ENCODE measurements at regions not wholly inside any gene's neighbourhood (a gene's known extent, or its start where the extent isn't known, plus 50 kb on each side); places are given as distances from the start of the nearest gene placed in this dataset.

DNA sequence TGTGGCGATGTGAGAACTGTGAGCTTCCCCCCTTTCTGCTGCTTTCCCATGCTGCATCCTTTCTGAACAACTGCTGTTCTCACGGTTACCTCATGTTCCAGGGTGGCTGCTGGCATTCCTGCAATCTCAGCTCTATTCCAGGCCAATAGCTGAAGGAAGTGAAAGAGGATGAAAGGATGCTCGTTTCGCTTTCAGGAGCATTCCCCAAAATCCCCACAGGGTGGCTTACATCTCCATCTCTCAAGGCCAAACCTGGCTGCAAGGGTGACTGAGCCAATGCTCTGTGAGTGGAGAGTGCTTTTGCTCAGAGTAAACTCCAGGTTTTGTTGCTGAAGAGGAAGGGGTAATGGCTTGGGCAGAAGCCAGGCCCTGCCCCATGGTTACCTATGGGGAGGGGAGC, 848.2 kb downstream of the BRD1 start:
- no peak for DNase-seq

DNA sequence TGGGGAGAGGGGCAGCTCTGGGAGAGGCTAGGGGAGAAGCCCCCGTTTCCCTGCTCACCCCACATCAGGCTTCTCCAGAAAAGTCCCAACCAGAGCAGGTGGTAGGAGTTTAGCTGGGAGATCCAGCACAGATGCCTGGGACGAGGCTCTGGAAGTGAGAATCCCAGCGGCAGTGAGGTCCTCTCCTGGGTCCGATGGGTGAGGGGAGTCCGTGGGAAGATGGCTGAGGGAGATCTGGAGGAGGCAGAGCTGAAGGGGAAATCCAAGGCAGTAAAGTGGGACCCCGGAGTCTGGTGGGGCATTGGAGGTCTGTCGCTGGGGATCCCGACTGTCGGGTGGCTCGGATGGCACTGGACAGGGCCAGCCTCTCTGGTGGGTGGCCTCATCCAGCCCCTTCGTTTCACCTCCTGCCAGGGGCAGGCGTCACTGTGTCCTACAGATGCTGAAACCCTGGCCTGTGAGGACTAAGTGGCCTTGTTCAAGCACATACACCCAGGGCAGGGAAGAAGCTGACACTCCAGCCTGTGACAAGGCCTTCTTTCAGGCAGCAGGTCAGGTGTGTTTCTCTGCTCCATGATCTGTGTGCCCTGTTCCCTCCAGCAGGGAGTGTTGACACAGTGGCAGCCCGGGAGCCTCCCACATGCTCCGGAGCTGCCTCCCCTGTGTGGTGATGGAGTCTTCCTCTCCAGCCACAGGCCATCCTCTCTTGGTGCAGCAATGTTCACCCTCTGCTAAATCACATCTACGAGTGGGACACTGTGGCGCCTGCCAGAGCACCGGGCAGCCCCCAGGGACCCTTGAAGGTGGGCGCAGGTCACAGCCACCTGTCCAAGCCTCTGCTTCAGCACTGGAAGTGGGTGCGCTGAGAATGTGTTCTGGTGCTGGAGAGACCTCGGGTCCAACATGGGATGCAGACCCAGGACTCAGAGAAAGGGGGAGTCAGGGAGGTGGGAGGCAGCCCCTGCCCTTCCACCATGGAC, 850.8 kb downstream of the BRD1 start:
- DNase-seq: no peak

DNA sequence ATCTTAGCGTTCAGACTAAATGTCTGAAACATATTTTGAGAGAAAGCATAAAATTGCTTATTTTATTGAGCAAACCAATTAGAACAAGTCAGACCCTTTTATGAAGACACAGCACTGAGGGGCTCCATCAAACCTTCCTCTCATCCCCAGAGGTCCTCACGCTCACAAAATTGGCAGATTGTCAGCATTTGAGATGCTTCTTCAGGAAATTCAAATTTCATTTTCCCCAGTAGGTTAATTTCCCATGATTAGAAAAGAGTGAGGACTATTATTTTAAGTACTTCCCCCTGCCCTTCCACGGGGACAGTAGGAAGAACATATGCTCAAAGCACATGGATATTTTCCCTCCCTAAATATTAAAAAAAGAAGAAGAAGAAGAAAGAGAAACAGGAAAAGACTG, 851.8 kb downstream of the BRD1 start:
- DNase-seq: no peak

DNA sequence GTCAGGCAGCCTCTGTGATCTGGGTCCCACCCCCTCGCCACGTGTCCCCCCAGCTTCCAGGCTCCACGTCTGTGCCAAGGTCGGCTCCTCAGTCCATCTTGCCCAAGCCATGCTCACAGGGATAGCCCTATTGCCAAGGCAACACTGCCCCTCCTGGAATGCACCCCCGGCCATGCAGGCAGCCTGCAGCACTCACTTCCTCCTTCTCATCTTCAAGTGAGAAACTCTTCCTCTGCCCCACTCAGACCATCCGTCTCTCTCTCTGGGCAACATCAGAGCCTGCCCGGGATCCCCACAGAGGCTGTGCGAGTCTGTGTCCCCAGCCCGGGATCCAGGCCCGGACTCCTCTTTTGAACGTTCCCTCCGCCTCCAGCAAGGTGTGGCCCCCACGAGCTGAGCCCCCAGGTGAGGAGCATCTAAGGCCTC, 852.3 kb downstream of the BRD1 start:
- no peak for DNase-seq

DNA sequence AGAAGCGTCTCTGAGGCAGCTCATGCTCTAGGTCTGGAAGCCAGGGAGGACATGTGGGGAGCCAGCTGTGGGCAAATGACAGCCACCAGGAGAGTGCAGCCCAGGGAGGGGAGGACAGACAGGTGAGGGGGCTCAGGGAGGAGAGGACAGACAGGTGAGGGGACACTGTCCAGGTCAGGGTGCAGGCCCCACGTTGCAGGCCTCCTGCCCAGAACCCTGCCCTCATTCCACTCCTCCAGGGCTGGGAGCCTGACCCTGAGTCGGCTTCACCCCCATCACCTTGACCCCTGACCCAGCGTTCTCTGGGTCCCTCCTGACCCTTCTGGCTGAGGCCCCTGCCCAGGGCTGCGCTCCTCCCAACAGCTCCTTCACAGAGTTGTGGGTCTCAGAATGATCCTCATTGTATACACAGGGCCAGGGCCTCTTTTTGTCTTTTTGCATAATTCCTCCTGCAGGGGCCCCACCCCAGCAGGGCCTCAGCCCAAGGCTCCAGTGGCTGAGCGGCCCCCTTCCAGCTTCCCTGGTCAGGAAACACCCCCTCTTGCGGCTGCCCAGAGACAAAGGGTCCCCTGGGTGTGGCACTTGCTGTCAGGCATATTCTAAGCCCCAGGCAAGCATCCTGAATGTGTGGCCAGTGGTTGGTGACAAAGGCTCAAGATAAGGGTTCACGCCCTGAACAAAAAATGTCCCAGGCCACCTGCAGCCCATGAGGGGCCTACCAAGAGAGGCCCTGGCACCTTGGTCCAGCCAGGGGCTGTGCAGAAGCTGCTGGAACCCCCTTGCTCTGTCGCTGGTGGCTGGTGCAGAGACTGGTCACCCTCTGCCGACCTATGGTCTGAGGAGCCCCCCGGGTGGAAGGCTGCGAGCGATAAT, 853.0 kb downstream of the BRD1 start:
- DNase-seq: no peak

DNA sequence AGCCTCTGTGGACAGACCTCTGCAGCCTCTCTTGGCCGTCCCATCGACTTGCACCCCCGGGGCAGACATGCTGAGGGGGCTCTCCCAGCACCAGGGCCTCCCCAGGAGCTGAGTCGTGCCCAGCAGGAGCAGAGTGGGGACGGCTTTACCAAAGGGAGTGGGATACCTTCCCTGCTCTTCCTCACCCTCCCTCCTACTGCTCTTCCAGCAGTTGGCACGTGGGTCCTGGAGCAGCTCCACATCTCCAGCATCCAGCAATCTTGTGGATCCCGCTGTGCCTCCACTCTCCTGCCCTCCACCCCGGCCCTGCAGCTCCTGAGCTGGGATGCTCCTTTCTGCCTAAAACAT, 854.0 kb downstream of the BRD1 start:
- DNase-seq: no peak

DNA sequence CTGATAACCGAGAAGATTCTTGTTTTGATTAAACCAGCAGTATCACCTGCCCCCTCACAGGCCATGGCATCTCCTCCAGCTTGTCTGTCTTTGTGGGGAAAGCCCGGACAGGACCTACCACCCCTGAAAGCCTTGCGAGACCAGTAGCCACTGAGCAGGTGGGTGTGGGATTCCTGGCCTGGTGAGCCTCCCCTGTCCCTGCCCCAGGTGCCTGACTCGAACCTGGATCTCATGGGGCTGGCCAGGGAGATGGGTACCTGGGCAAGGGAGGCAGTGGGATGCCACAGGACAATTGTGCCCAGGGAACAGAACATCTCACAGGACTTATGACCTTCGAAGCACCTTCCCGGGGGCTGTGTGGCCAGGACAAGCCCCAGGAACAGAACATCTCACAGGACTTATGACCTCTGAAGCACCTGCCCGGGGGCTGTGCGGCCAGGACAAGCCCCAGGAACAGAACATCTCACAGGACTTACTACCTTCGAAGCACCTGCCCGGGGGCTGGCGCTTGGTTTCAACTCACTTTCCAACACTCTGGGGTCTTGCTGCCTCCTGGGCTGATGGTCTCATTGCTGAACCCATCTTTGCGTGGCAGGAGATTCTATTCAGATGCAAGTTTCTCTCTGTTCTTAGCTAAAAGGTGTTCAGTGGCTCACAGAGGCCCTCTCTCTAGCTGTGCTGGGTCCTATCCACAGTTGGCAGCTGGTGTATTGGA, 854.5 kb downstream of the BRD1 start:
- DNase-seq: no peak

DNA sequence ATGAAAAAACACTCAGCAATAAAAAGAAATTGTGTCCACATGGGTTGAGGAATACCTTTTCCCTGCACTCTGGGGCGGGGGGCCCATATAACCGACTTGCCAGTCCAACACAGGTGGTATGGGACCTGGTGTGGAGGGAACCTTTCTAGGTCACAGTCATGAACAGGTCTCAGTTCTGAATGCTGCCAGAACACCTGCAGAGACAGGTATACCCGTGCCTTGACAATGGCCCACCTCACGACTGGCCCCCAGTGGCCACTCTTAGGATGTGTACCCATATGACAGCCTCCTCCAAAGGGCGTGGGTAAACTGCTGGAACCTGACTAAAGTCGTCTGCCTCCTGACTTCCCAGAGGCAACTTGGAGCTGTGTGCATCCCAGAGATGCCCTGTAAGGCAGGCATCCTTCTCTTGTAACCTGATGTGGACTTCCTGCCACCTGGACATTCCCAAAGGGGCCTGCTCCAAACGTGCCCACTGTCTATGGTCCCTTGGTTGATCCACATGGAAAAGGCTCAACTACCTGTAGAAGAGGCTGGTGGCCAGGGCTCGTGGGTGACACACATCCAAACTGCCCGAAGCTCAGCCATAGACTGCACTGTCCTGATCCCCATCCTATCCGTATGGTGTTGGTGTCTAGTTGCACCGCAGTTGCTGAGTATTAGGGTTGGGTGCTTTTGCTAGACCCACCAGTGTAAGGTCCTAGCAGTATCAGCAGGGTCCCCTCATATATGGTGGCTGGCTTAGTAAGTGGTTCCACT, 859.3 kb downstream of the BRD1 start:
- DNase-seq: no peak

DNA sequence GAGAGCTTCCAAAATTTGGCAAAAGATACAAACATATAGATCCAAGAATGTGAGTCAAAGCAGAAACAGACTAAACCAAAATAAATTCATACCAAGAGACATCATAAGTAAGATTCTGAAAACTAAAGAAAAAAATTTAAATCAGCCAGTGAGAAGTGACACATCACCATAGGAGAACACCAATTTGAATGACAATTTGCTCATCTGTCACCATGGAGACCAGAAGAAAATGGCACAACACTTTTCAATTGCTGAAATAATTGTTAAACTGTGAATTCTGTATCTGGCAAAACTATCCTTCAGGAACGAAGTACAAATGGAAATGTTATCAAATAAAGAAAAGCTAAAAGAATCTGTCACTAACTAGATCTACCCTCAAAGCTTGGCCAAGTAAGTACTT, 864.3 kb downstream of the BRD1 start:
- DNase-seq: no peak

DNA sequence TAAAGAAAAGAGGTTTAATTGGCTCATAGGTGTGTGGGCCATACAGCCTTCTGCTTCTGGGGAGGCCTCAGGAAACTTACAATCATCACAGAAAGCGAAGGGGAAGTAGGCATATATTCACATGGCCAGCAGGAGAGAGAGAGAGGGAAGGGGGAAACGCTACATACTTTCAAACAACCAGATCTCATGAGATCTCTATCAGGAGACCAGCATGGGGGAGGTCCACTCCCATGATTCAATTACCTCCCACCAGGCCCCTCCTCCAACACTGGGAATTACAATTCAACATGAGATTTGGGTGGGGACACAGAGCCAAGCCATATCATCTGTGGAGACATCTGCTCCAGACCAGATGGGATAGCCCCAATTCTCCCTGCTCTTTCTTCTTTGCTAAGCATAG, 866.0 kb downstream of the BRD1 start:
- no peak for DNase-seq

DNA sequence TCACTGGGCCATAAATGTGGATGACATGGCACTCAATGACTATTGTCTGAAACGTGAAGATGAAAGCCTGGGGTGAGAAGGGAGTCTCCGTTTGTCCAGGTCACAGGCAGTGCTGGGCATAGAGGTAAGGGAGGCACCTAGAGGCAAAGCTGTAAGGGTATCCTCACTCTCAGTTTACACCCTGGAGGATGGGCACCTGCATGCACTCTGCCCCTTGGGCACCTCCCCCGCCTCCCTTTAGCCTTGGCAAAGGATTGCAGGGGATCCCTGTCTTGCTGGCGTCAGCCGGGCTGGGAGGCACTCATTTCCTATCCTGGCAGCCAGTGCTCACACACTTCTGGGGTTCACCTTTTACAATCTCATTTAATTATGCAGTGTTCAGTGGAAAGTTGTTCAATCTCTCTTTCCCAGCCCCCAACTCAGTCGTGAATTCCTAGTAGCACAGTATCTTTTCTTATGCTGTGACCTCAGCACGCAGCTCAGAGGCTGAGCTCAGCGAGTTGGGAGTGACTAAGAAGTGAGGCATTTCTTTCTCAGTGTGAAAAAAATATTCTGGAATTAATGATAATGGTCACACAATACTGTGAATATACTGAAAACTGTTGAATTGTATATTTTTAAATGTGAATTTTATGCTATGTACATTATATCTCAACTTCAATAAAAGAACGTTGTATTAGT, 866.6 kb downstream of the BRD1 start:
- DNase-seq: no peak

DNA sequence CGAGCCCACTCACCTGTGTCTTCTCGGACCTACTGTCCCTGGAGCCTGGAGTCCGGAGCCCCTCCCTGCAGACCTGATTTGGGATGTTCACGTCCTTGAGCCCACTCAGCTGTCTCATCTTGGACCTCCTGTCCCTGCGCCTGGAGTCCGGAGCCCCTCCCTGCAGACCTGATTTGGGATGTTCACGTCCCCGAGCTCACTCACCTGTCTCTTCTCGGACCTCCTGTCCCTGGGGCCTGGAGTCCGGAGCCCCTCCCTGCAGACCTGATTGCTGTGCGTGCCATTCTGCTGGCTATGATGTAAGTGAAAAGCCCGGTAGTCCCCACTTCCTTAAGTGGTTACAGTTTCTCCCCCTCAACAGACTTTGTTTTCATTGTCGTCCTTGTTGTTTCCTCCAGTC, 867.1 kb downstream of the BRD1 start:
- DNase-seq: no peak

DNA sequence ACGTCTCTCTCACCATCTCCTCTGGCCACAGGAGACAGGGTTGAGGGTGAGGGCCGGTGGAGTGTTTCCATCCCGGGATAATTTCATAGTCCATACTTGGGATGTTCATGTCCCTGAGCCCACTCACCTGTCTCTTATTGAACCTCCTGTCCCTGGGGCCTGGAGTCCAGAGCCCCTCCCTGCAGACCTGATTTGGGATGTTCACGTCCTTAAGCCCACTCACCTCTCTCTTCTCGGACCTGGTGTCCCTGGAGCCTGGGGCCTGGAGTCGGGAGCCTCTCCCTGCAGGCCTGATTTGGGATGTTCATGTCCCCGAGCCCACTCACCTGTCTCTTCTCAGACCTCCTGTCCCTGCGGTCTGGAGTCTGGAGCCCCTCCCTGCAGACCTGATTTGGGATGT, 868.2 kb downstream of the BRD1 start:
- no peak for DNase-seq

DNA sequence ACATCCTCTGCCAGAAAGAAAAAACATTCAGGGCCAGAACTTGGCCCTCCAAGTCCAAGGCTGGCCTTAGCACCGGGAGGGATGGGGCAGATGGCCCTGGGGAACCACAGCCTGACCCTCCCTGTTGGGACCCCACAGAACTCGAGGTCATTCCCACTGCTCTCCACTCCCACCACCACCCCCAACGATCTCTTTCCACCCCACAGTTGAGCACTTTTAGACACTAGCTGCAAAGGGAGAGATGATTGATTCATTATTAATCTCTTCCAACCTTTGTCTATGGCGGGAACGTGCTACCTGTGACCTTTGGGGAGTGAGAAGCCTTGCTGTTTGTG, 869.7 kb downstream of the BRD1 start:
- DNase-seq: no peak

DNA sequence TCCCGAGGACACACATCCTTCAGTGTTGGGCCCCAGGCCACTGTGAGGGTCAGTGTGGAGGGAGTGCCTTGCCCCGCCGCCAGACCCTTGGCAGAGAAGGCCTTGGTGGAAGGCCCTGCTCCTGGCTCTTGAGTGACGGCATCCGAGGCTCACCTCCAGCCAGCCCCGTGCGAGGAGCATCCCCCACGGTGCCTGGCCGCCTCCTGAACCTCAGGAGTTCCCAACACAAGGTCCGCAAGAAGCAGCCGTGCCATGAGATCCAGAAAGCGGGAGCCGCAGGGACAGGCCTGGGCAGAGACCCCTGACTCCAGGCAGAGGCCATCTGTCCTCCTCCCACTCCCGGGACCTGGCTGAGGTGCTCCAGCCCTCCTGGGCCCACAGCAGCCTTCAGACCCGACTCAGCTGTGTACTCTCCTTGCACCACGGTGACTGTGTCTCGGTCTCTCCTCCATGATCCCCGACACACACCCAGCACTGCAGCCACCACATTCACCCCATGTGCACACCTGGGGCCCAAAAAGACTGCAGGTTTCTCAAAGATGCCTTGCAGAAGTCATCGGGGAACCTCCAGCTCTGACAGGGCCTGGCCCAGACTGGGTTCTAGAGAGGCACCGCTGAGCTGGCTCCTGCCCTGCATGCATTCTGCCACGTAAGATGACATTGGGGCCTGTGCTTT, 870.2 kb downstream of the BRD1 start:
- DNase-seq: peak; percentile 3

DNA sequence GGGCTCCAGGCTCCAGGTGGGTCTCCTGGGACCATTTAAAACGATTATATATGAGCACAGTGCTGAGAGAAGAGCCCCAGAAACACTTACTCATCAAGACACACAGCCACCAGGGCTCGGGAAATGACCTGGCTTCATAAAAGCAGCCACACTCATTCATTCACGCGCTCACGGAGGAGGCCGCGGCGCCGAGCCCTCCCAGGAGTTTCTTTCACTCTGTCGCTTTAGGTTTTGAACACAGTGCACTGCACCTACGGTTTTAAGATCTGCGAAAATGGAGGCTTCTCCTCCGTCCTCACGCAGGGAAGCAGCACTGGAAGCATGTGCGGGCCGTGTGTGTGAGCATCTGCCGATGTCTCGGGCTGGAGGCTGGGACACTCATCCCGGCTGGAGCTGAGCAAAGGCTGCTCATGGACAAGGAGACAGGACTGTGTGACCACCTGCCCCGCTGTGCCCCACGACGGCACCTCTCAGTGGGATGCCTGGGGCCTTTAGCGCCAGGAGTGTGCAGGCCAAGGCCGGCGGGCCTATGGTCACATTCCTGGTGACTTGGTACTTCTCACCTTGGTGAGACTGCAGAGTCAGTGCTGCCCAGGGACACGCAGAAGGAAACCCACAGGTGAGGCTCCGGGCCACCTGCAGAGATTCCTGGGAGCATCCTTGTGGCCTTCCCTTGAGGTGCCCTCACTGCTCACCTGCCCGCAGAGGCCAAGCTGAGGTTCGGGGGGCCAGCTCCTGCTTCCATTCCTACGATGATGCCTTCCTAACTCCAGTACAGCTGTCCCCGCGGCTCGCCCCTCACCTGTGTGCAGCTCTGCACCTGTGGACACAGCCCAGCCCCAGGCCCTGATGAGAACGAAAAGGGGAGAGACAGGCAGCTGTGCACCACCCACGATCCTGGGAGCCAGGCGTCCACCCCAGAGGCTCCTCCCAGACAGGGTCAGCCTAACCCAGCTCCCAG, 872.0 kb downstream of the BRD1 start:
- DNase-seq: no peak

DNA sequence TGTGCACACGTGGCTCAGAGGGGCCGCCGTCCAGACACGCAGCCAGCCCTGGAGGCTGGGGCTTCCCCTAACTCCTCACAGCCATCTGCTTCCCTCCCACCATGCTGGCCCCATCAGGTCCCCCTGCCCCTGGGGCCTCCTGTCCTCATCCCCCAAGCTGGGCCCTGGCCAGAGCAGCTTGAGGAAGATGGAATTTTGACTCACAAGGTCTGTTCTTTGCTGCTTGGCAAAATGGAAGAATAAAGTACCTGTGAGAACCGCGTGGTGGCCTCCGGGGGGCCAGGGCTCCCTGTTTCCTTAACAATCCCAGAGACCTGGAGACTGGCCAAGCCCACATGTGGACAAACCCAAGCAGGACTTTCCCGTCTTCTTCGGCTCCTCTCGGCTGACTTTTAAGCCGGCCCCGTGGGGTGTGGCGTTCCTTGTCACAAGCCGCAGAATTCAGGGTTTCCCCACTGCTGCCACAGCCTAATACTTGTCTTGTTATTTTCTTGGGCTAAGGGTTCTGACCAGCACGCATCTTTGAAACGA, 872.8 kb downstream of the BRD1 start:
- no peak for DNase-seq

DNA sequence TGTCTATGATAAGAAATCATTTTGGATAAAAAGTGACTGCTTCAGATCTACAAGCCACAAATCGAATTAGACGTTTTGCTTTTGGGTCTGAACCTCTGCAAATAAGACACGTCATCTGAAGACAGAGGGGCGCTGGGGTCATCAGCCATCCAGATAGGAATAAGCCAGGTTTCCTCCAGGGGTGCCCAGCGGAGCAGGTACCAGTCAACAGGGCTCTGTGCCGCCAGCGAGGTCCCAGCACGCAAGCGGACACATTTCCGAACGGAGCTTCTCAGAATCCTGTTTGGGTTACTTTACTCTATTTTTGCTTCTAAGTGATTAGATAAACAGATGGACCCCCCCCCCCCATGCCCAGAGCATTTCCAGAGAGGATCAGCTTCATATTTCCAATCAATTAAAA, 873.8 kb downstream of the BRD1 start:
- DNase-seq: no peak

DNA sequence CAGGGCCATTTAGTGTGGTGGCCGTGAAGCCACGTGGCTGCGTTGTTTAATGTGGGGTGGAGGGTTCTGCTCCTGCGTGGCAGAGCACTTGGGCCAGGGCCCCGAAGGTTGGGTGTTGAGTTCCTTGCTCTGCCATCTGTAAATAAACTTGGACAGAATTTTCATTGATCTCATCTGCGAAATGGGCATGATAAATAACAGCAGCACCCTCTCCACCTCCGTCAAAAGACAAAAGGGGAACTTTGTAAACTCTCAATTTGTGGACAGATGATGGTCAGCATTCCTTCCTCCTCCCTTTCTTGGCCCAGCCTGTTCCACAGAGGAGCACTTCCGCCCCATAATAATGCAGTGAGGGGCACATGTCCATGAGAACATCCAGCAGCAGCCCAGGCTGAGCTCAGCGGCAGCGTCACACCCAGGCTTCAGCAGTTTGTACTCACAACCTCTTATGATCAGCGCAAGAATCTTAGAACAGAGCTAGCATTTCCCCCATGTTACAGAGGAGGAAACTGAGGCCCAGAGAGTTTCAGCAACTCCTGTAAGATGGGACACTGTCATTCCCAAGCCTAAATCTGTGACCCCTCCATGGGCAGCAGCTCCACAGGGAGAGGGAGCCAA, 874.5 kb downstream of the BRD1 start:
- DNase-seq: no peak

Measured in activated CD4-positive, alpha-beta T cell treated with anti-CD3 and anti-CD28 coated beads for 1 hour (primary cell).